Activated naive CD8-positive, alpha-beta T cell treated with anti-CD3 and anti-CD28 coated beads, Interleukin-2, amount 50 U/mL, for 24 hours (primary cell): ENCODE measurements at regions not wholly inside any gene's neighbourhood (a gene's known extent, or its start where the extent isn't known, plus 50 kb on each side); places are given as distances from the start of the nearest gene placed in this dataset.

Source experiments
- ATAC-seq: fragments of 150-1000 bp; cut with Tn5 transposase; one replicate; pipeline ENCODE4 v1.10.0; 2021
- DNase-seq: peaks from one replicate; pipeline ENCODE4 v3.0.0; 2021
- H3K27ac Mint-ChIP-seq: one replicate; pipeline ENCODE4 v1.8.0; 2021; ENCODE audit warnings: mild to moderate bottlenecking, mixed read lengths
- H3K27me3 Mint-ChIP-seq: one replicate; pipeline ENCODE4 v1.8.0; 2021; ENCODE audit warnings: mixed read lengths
- H3K36me3 Mint-ChIP-seq: one replicate; pipeline ENCODE4 v1.8.0; 2021; ENCODE audit warnings: low read depth, mixed read lengths
- H3K4me1 Mint-ChIP-seq: one replicate; pipeline ENCODE4 v1.8.0; 2021; ENCODE audit warnings: mixed read lengths
- H3K4me3 Mint-ChIP-seq: one replicate; pipeline ENCODE4 v1.8.0; 2021; ENCODE audit warnings: mild to moderate bottlenecking, moderate library complexity, mixed read lengths
- H3K9me3 Mint-ChIP-seq: one replicate; pipeline ENCODE4 v1.8.0; 2021; ENCODE audit warnings: mixed read lengths

GRCh38 chr20:2203436-2203835 lies 92.4 kb upstream of the TGM3 start:
- ATAC-seq (no peak), DNase-seq (no peak)
- Mint-ChIP-seq H3K9me3 (no peaks in the 10 kb centered on the region), H3K27ac (no peak overlapping the region), H3K4me1 (peaks cover 20% of the 10 kb centered on the region), H3K36me3 (no peaks in the 10 kb centered on the region), H3K4me3 (no peak overlapping the region), H3K27me3 (no peaks in the 10 kb centered on the region)

DNA sequence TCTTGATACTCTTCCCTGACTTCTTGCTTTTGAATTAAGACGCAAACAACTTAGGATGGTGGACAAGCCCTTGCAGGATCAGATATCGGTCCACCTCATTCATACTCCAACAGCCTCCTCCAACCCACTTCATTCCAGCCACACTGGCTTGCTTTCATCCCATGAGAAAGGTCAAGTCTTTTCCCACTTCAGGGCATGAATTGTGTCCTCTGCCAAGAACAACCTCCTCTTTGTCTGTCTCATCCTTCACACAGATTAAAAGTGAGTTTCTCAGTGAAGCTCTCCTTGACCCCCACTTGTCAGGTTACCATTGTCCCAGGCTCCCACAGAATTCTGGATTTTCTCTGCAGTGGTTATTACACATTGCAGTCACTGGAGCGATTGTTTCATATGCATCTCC lies 91.8 kb upstream of the TGM3 start:
- Mint-ChIP-seq H3K27ac (no peak overlapping the region), H3K36me3 (no peaks in the 10 kb centered on the region), H3K9me3 (no peaks in the 10 kb centered on the region), H3K4me3 (no peak overlapping the region), H3K27me3 (peaks cover 2% of the 10 kb centered on the region), H3K4me1 (peaks cover 23% of the 10 kb centered on the region)
- DNase-seq (no peak), ATAC-seq (no peak)

- Mint-ChIP-seq H3K27me3 (peaks cover 10% of the 10 kb centered on the region), H3K4me3 (peak overlapping the region; percentile 78), H3K27ac (peak overlapping the region; percentile 77), H3K36me3 (no peaks in the 10 kb centered on the region), H3K4me1 (peaks cover 23% of the 10 kb centered on the region), H3K9me3 (no peaks in the 10 kb centered on the region)
- DNase-seq (peak; percentile 79), ATAC-seq (peak; percentile 78)
These were observed 88.6 kb upstream of the TGM3 start for GRCh38 chr20:2206957-2207769.

GRCh38 chr20:2207770-2208097 lies 88.1 kb upstream of the TGM3 start:
- peak overlapping the region; percentile 77 for H3K27ac Mint-ChIP-seq
- no peak for ATAC-seq
- no peaks in the 10 kb centered on the region for H3K9me3 Mint-ChIP-seq
- no peak for DNase-seq
- peak overlapping the region; percentile 78 for H3K4me3 Mint-ChIP-seq
- H3K4me1 Mint-ChIP-seq, result peaks cover 23% of the 10 kb centered on the region
- peaks cover 12% of the 10 kb centered on the region for H3K27me3 Mint-ChIP-seq
- H3K36me3 Mint-ChIP-seq, result no peaks in the 10 kb centered on the region

DNA sequence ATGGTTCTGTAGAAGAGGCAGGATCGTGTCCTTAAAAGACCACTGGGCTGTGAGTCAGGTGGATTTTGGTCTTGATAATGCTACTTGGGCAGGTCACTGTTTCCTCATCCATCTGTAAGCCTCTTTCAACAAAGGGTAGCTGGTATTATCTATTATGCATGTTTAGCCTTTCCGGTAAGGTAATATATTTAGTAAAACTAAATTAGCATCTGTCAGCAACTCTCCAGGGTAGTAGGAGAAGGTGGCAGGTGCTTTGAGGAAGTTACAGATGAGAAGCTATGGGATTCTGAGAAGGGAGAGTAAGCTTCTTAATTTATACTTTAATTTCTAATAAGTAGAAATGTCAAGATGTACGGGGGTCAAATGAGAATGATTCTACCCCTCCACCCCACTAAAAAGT lies 86.9 kb upstream of the TGM3 start:
- H3K4me1 Mint-ChIP-seq, result peaks cover 23% of the 10 kb centered on the region
- H3K36me3 Mint-ChIP-seq, result no peaks in the 10 kb centered on the region
- no peak overlapping the region for H3K27ac Mint-ChIP-seq
- DNase-seq (no peak), ATAC-seq (no peak)
- H3K27me3 Mint-ChIP-seq, result peaks cover 15% of the 10 kb centered on the region
- no peaks in the 10 kb centered on the region for H3K9me3 Mint-ChIP-seq
- peak overlapping the region; percentile 78 for H3K4me3 Mint-ChIP-seq

GRCh38 chr20:2210646-2211552 lies 84.9 kb upstream of the TGM3 start:
- ATAC-seq, result no peak
- Mint-ChIP-seq H3K4me3 (no peak overlapping the region), H3K9me3 (no peaks in the 10 kb centered on the region), H3K27me3 (peaks cover 17% of the 10 kb centered on the region), H3K4me1 (peaks cover 21% of the 10 kb centered on the region), H3K36me3 (no peaks in the 10 kb centered on the region), H3K27ac (no peak overlapping the region)
- DNase-seq, result no peak

DNA sequence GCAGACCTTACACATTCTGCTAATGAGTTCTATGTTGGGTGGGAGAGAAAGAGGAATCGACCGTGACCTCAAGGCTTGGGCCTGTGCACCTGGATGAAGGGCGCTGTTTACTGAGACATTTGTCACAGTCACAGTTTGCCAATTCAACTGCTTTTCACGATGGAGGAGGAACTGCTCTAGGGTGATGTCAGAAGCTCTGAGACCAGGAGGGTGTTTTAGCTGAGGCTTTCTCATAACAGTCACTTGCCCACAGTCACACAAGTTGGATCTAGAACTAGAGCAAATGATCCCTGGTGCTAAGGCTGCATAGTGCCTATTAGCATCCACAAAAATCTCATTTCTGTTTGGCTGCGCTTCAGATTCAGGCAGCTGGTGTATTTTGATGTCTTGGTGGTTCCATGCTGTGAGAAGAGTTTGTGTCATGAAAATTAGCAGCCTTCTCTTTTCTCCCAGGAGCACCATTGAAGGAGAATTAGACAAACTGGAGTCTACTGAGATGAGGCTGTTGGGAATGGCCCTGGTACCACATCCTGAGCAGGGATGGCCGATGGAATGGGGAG lies 83.3 kb upstream of the TGM3 start:
- Mint-ChIP-seq H3K27ac (no peak overlapping the region), H3K36me3 (no peaks in the 10 kb centered on the region), H3K4me3 (no peak overlapping the region), H3K4me1 (peaks cover 11% of the 10 kb centered on the region), H3K9me3 (no peaks in the 10 kb centered on the region), H3K27me3 (peaks cover 19% of the 10 kb centered on the region)
- ATAC-seq, result no peak
- no peak for DNase-seq

DNA sequence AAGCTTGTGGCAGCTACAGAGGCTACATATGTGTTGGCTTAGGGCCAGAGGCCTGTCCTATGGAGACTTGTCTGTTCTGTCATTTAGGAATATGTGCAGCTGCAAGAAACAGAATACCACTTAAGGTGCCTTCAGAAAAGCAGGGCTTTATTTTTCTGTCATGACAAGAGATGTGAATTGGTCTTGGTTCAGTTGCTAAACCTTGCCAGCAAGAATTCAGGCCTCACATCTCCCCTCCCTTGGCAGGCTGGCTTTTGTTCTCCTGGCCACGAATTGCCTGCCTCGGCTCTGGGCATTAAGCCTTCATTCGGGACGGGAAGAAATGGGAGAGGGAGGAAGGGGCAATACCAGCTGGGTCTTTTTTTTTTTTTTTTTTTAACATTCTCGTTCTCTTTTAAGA lies 82.4 kb upstream of the TGM3 start:
- no peaks in the 10 kb centered on the region for H3K9me3 Mint-ChIP-seq
- no peak overlapping the region for H3K4me3 Mint-ChIP-seq
- H3K36me3 Mint-ChIP-seq, result no peaks in the 10 kb centered on the region
- H3K27ac Mint-ChIP-seq, result no peak overlapping the region
- DNase-seq (no peak), ATAC-seq (no peak)
- peaks cover 10% of the 10 kb centered on the region for H3K4me1 Mint-ChIP-seq
- H3K27me3 Mint-ChIP-seq, result peaks cover 19% of the 10 kb centered on the region

DNA sequence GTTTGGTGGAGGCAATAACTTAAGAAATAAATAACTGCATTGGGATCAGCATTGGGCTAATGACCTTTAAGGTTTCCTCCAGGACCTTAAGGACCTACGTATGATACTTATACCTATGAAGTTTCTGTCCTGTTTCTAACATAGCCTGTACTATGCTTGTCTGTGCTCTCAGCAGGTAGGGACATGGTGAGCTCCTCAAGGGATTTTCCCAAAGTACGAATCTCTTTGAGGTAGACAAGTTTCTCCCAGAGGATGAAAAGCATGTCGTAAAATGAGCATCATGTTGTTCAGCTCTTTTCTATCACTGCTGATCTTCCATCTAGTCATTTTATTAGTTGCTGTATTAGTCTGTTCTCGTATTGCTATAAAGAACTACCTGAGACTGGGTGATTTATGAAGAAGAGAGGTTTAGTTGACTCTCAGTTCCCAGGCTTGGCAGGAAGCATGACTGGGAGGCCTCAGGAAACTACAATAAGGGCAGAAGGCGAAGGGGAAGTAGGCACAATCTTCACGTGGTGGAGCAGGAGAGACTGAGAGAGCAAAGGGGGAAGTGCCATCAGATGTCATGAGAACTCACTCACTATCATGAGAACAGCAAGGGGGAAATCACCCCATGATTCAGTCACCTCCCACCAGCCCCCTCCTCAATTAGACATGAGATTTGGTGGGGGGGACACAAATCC lies 77.8 kb upstream of the TGM3 start:
- no peaks in the 10 kb centered on the region for H3K36me3 Mint-ChIP-seq
- ATAC-seq (peak; percentile 20), DNase-seq (no peak)
- peaks cover 12% of the 10 kb centered on the region for H3K4me1 Mint-ChIP-seq
- no peak overlapping the region for H3K4me3 Mint-ChIP-seq
- peaks cover 9% of the 10 kb centered on the region for H3K9me3 Mint-ChIP-seq
- H3K27ac Mint-ChIP-seq, result peak overlapping the region; percentile 43
- H3K27me3 Mint-ChIP-seq, result peaks cover 7% of the 10 kb centered on the region

DNA sequence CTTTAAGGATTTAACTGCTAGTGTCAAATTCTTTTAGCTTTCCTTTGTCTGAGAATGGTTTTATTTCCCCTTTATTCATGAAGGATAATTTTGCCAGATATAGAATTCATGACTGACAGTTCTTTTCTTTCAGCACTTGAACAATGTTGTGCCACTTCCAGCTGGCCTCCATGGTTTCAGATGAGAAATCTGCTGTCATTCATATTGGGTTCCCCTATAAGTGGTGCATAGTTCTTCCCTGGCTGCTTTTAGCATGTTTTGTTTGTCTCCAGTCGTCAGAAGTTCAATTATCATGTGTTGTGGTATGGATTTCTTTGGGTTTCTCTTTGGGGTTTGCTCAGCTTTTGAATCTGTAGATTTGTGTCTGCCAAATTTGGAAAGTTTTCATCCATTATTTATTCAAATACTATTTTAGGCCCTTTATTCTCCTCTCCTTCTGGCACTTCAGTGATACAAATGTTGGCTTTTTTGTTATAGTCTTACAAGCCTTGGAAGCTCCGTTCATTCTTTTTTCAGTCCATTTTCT lies 76.3 kb upstream of the TGM3 start:
- ATAC-seq, result no peak
- Mint-ChIP-seq H3K27me3 (peaks cover 3% of the 10 kb centered on the region), H3K4me1 (peaks cover 12% of the 10 kb centered on the region), H3K27ac (no peak overlapping the region), H3K9me3 (peaks cover 9% of the 10 kb centered on the region), H3K36me3 (no peaks in the 10 kb centered on the region), H3K4me3 (no peak overlapping the region)
- no peak for DNase-seq

- Mint-ChIP-seq H3K27ac (no peak overlapping the region), H3K27me3 (peaks cover 3% of the 10 kb centered on the region), H3K36me3 (no peaks in the 10 kb centered on the region), H3K9me3 (peaks cover 9% of the 10 kb centered on the region), H3K4me1 (peaks cover 12% of the 10 kb centered on the region), H3K4me3 (no peak overlapping the region)
- DNase-seq (no peak), ATAC-seq (no peak)
These were observed 75.5 kb upstream of the TGM3 start for GRCh38 chr20:2220298-2220697.

DNA sequence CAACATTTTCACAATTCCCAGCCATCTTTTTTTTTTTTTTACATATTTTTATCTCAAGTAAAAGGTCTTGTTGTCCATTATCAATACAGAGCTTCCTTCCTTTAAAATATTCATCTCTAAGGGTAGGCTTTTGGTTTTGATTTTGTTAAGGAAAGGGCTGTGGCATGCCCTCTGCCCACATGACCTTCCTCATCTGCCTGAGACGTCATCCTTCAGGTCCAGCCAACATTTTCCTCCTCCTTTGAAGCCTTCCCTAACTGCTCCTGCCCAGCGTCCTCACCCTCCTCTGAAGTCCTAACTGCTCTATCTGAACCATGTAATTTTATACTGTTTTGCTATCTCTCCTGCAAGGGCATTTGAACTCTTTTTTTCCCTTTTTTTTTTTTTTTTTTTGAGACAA lies 73.9 kb upstream of the TGM3 start:
- Mint-ChIP-seq H3K9me3 (peaks cover 9% of the 10 kb centered on the region), H3K4me3 (no peak overlapping the region), H3K36me3 (no peaks in the 10 kb centered on the region), H3K27me3 (peaks cover 3% of the 10 kb centered on the region), H3K4me1 (peaks cover 12% of the 10 kb centered on the region), H3K27ac (no peak overlapping the region)
- no peak for DNase-seq
- ATAC-seq, result no peak

GRCh38 chr20:2223558-2224367 lies 72.0 kb upstream of the TGM3 start:
- no peak overlapping the region for H3K27ac Mint-ChIP-seq
- peaks cover 4% of the 10 kb centered on the region for H3K27me3 Mint-ChIP-seq
- peaks cover 3% of the 10 kb centered on the region for H3K4me1 Mint-ChIP-seq
- ATAC-seq (no peak), DNase-seq (no peak)
- no peaks in the 10 kb centered on the region for H3K36me3 Mint-ChIP-seq
- no peak overlapping the region for H3K4me3 Mint-ChIP-seq
- H3K9me3 Mint-ChIP-seq, result peaks cover 9% of the 10 kb centered on the region

GRCh38 chr20:2224368-2224639 lies 71.5 kb upstream of the TGM3 start:
- no peaks in the 10 kb centered on the region for H3K36me3 Mint-ChIP-seq
- H3K4me1 Mint-ChIP-seq, result no peaks in the 10 kb centered on the region
- H3K4me3 Mint-ChIP-seq, result no peak overlapping the region
- DNase-seq (no peak), ATAC-seq (no peak)
- H3K27me3 Mint-ChIP-seq, result peaks cover 4% of the 10 kb centered on the region
- peaks cover 8% of the 10 kb centered on the region for H3K9me3 Mint-ChIP-seq
- no peak overlapping the region for H3K27ac Mint-ChIP-seq
